ENCODE measurements at regions not wholly inside any gene's neighbourhood (a gene's known extent, or its start where the extent isn't known, plus 50 kb on each side); places are given as distances from the start of the nearest gene placed in this dataset.

- Histone ChIP-seq H3K27ac (replicated peaks) (no peak overlapping the region), H3K4me3 (replicated peaks; ENCODE audit: insufficient read depth, low read length) (no peak overlapping the region), H3K27me3 (ENCODE audit: insufficient read depth, poor library complexity, severe bottlenecking) (peaks cover 2% of the 10 kb centered on the region)
- TF ChIP-seq POLR2AphosphoS5 (IDR thresholded peaks at IDR 0.05; ENCODE audit: low read depth) (no peak), REST (IDR thresholded peaks at IDR 0.05; ENCODE audit: insufficient replicate concordance, low read depth) (no peak), SPI1 (IDR thresholded peaks at IDR 0.05; ENCODE audit: borderline replicate concordance, low read depth) (no peak), CTCF (IDR thresholded peaks at IDR 0.05; ENCODE audit: insufficient read depth, low read length) (no peak), GABPA (IDR thresholded peaks at IDR 0.05; ENCODE audit: low read depth) (no peak)
- DNase-seq (ENCODE audit: low read depth in 1 of 2, low spot score in 1 of 2), result no peak
Observed at GRCh38 chr1:221343607-221344006, 398.3 kb downstream of the DUSP10 start.

GRCh38 chr1:221344693-221345092 is 397.2 kb downstream of the DUSP10 start:
- no peak overlapping the region for H3K27ac ChIP-seq (replicated peaks)
- peaks cover 2% of the 10 kb centered on the region for H3K27me3 ChIP-seq (ENCODE audit: insufficient read depth, poor library complexity, severe bottlenecking)
- no peak overlapping the region for H3K4me3 ChIP-seq (replicated peaks; ENCODE audit: insufficient read depth, low read length)
- TF ChIP-seq SPI1 (IDR thresholded peaks at IDR 0.05; ENCODE audit: borderline replicate concordance, low read depth), result no peak
- TF ChIP-seq GABPA (IDR thresholded peaks at IDR 0.05; ENCODE audit: low read depth), result no peak
- TF ChIP-seq POLR2AphosphoS5 (IDR thresholded peaks at IDR 0.05; ENCODE audit: low read depth), result no peak
- no peak for TF ChIP-seq CTCF (IDR thresholded peaks at IDR 0.05; ENCODE audit: insufficient read depth, low read length)
- TF ChIP-seq REST (IDR thresholded peaks at IDR 0.05; ENCODE audit: insufficient replicate concordance, low read depth), result no peak
- DNase-seq (ENCODE audit: low read depth in 1 of 2, low spot score in 1 of 2), result no peak

GRCh38 chr1:221347706-221348105 is 394.2 kb downstream of the DUSP10 start:
- Histone ChIP-seq H3K27ac (replicated peaks) (no peak overlapping the region), H3K27me3 (ENCODE audit: insufficient read depth, poor library complexity, severe bottlenecking) (peaks cover 2% of the 10 kb centered on the region), H3K4me3 (replicated peaks; ENCODE audit: insufficient read depth, low read length) (no peak overlapping the region)
- TF ChIP-seq CTCF (IDR thresholded peaks at IDR 0.05; ENCODE audit: insufficient read depth, low read length), result no peak
- DNase-seq (ENCODE audit: low read depth in 1 of 2, low spot score in 1 of 2), result no peak

GRCh38 chr1:221350091-221350490 is 391.8 kb downstream of the DUSP10 start:
- no peak overlapping the region for H3K4me3 ChIP-seq (replicated peaks; ENCODE audit: insufficient read depth, low read length)
- TF ChIP-seq REST (IDR thresholded peaks at IDR 0.05; ENCODE audit: insufficient replicate concordance, low read depth) (no peak), CTCF (IDR thresholded peaks at IDR 0.05; ENCODE audit: insufficient read depth, low read length) (no peak), POLR2AphosphoS5 (IDR thresholded peaks at IDR 0.05; ENCODE audit: low read depth) (no peak), SPI1 (IDR thresholded peaks at IDR 0.05; ENCODE audit: borderline replicate concordance, low read depth) (no peak), GABPA (IDR thresholded peaks at IDR 0.05; ENCODE audit: low read depth) (no peak)
- no peak for DNase-seq (ENCODE audit: low read depth in 1 of 2, low spot score in 1 of 2)

More at GRCh38 chr1:221350091-221350490, 391.8 kb downstream of the DUSP10 start:
- Histone ChIP-seq H3K27me3 (ENCODE audit: insufficient read depth, poor library complexity, severe bottlenecking) (peaks cover 2% of the 10 kb centered on the region), H3K27ac (replicated peaks) (no peak overlapping the region)
